ENCODE measurements at regions not wholly inside any gene's neighbourhood (a gene's known extent, or its start where the extent isn't known, plus 50 kb on each side); places are given as distances from the start of the nearest gene placed in this dataset.

DNA sequence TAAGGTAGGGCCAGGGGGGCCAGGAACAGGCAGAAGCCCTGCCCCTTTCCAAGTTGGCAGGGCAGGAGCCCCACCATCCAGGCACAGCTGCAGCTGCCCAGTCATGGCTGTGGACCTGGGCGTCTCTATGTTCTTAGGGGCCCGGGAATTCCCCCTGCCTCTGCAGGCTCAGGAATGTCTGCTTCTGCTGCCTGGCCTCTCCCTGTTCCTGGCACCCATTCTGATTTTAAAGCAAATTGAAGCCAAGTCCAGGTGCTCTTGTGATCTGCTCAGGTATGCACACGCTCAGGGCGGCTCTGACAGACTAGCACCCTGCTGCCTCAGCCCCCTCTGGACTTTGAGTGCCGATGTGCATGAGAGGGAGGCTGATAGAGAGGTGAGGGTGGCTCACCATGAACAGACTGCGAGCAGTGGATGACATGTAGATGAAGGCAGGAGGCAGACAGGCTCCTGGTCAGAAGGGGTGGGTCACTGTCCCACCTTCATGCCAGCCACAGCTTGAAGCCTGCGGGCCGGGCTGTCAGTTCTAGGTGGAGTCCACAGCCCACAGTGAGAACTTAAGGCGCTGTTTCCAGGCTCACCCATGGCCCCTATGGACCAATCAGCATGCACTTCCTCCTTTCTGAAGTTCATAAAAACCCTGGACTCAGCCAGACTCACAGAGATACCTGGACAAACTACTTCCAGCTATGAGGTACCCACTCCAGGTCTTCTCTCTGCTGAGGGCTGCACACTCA is 747.8 kb upstream of the GBE1 start:
- no peak for TF ChIP-seq EZH2phosphoT487 (IDR thresholded peaks at IDR 0.05; ENCODE audit: insufficient read depth, low read depth)
- TF ChIP-seq EZH2 (IDR thresholded peaks at IDR 0.05; ENCODE audit: insufficient read depth, poor library complexity, severe bottlenecking): no peak
